ENCODE measurements at regions not wholly inside any gene's neighbourhood (a gene's known extent, or its start where the extent isn't known, plus 50 kb on each side); places are given as distances from the start of the nearest gene placed in this dataset.

GRCh38 chr4:155009288-155009687, 199.1 kb upstream of the NPY2R start:
- TF ChIP-seq ZFX (IDR thresholded peaks at IDR 0.05; ENCODE audit: borderline replicate concordance) (no peak), CTCF (IDR thresholded peaks at IDR 0.05) (no peak)

GRCh38 chr4:155010376-155010775, 198.1 kb upstream of the NPY2R start:
- H3K27ac ChIP-seq = no peak overlapping the region
- no peak for TF ChIP-seq ZFX (IDR thresholded peaks at IDR 0.05; ENCODE audit: borderline replicate concordance)
- TF ChIP-seq CTCF (IDR thresholded peaks at IDR 0.05) = no peak

More at GRCh38 chr4:155009288-155009687, 199.1 kb upstream of the NPY2R start:
- H3K27ac ChIP-seq = no peak overlapping the region

GRCh38 chr4:155011163-155011780, 197.2 kb upstream of the NPY2R start:
- TF ChIP-seq ZFX (IDR thresholded peaks at IDR 0.05; ENCODE audit: borderline replicate concordance) = no peak
- no peak for TF ChIP-seq CTCF (IDR thresholded peaks at IDR 0.05)
- no peak overlapping the region for H3K27ac ChIP-seq

GRCh38 chr4:155012469-155012868, 196.0 kb upstream of the NPY2R start:
- no peak for TF ChIP-seq CTCF (IDR thresholded peaks at IDR 0.05)
- TF ChIP-seq ZFX (IDR thresholded peaks at IDR 0.05; ENCODE audit: borderline replicate concordance) = no peak
- no peak overlapping the region for H3K27ac ChIP-seq

GRCh38 chr4:155017426-155017825, 191.0 kb upstream of the NPY2R start:
- no peak overlapping the region for H3K27ac ChIP-seq

GRCh38 chr4:155025762-155026457, 182.5 kb upstream of the NPY2R start:
- TF ChIP-seq CTCF (IDR thresholded peaks at IDR 0.05) = peak; percentile 68
- no peak for TF ChIP-seq ZFX (IDR thresholded peaks at IDR 0.05; ENCODE audit: borderline replicate concordance)

More at GRCh38 chr4:155017426-155017825, 191.0 kb upstream of the NPY2R start:
- TF ChIP-seq CTCF (IDR thresholded peaks at IDR 0.05) (no peak), ZFX (IDR thresholded peaks at IDR 0.05; ENCODE audit: borderline replicate concordance) (no peak)

GRCh38 chr4:155026715-155027114, 181.7 kb upstream of the NPY2R start:
- TF ChIP-seq ZFX (IDR thresholded peaks at IDR 0.05; ENCODE audit: borderline replicate concordance) (no peak), CTCF (IDR thresholded peaks at IDR 0.05) (no peak)
- H3K27ac ChIP-seq = no peak overlapping the region

More at GRCh38 chr4:155025762-155026457, 182.5 kb upstream of the NPY2R start:
- no peak overlapping the region for H3K27ac ChIP-seq
